GM18520 (cell line): ENCODE measurements at regions not wholly inside any gene's neighbourhood (a gene's known extent, or its start where the extent isn't known, plus 50 kb on each side); places are given as distances from the start of the nearest gene placed in this dataset.

Experiments
- ATAC-seq: cut with Tn5 transposase; IDR thresholded peaks from one replicate; pipeline ENCODE4 v1.9.1; 2021; ENCODE audit not compliant: unreplicated experiment

GRCh38 chr14:101347893-101348777, 213.2 kb upstream of the DIO3 start:
- no peak for ATAC-seq

- ATAC-seq = no peak
Measured at GRCh38 chr14:101349108-101349507, 212.2 kb upstream of the DIO3 start.

GRCh38 chr14:101350021-101350420, 211.3 kb upstream of the DIO3 start:
- ATAC-seq = no peak

- ATAC-seq = no peak
Measured at GRCh38 chr14:101350691-101351090, 210.6 kb upstream of the DIO3 start.

- no peak for ATAC-seq
Measured at GRCh38 chr14:101351146-101351545, 210.1 kb upstream of the DIO3 start.

- ATAC-seq = no peak
Measured at GRCh38 chr14:101351769-101352168, 209.5 kb upstream of the DIO3 start.

- ATAC-seq = no peak
Measured at GRCh38 chr14:101352567-101352966, 208.7 kb upstream of the DIO3 start.

- no peak for ATAC-seq
Measured at GRCh38 chr14:101353422-101353821, 207.9 kb upstream of the DIO3 start.

GRCh38 chr14:101354726-101355125, 206.6 kb upstream of the DIO3 start:
- ATAC-seq = no peak

GRCh38 chr14:101355284-101355683, 206.0 kb upstream of the DIO3 start:
- no peak for ATAC-seq

- ATAC-seq = no peak
Measured at GRCh38 chr14:101357038-101357437, 204.3 kb upstream of the DIO3 start.

- no peak for ATAC-seq
Measured at GRCh38 chr14:101357559-101358319, 203.6 kb upstream of the DIO3 start.

GRCh38 chr14:101358320-101359125, 202.8 kb upstream of the DIO3 start:
- no peak for ATAC-seq

- no peak for ATAC-seq
Measured at GRCh38 chr14:101359221-101360053, 201.9 kb upstream of the DIO3 start.

- ATAC-seq = no peak
Measured at GRCh38 chr14:101360054-101360911, 201.0 kb upstream of the DIO3 start.

- no peak for ATAC-seq
Measured at GRCh38 chr14:101361044-101361443, 200.3 kb upstream of the DIO3 start.

GRCh38 chr14:101361451-101362433, 199.6 kb upstream of the DIO3 start:
- no peak for ATAC-seq

- no peak for ATAC-seq
Measured at GRCh38 chr14:101362529-101363260, 198.6 kb upstream of the DIO3 start.
